Psoas muscle (tissue), 7 donors: ENCODE measurements at regions not wholly inside any gene's neighbourhood (a gene's known extent, or its start where the extent isn't known, plus 50 kb on each side); places are given as distances from the start of the nearest gene placed in this dataset.

Experiments used
- ATAC-seq, 4 donors: fragments of 200-7000 bp; cut with Tn5 transposase; one replicate each; pipeline ENCODE4 v1.9.1; 2020; ENCODE audit warnings: moderate library complexity in 3 of 4, mild to moderate bottlenecking in 2 of 4
- DNase-seq, 2 donors: peaks; one replicate each; pipeline ENCODE4 v3.0.0-alpha.2; 2020
- H3K27ac ChIP-seq: fragments of 200-600 bp; one replicate; pipeline ENCODE4 v1.8.0; 2022
- H3K27me3 ChIP-seq, 3 donors: fragments of 200-600 bp in 1 of 3; one replicate each; pipeline versions ENCODE4 v1.6.1 to v1.8.0; 2013 to 2022; ENCODE audit warnings: low read length in 2 of 3, mild to moderate bottlenecking in 2 of 3, moderate library complexity in 1 of 3; ENCODE audit not compliant: insufficient read depth in 3 of 3
- H3K36me3 ChIP-seq, 2 donors: fragments of 200-600 bp in 1 of 2; one replicate each; pipeline versions ENCODE4 v1.6.1 to v1.8.0; 2013 to 2022; ENCODE audit warnings: low read depth in 1 of 2, mild to moderate bottlenecking in 1 of 2, moderate library complexity in 1 of 2; ENCODE audit not compliant: insufficient read depth in 1 of 2
- H3K4me1 ChIP-seq: fragments of 200-600 bp; one replicate; pipeline ENCODE4 v1.8.0; 2022
- H3K4me3 ChIP-seq: fragments of 200-600 bp; one replicate; pipeline ENCODE4 v1.8.0; 2022; ENCODE audit warnings: mild to moderate bottlenecking
- H3K9me3 ChIP-seq: fragments of 200-600 bp; one replicate; pipeline ENCODE4 v1.8.0; 2022
- CTCF ChIP-seq: fragments of 200-600 bp; IDR thresholded peaks from one replicate; pipeline ENCODE4 v1.8.0; 2022; ENCODE audit warnings: antibody characterized with exemption
- WGBS, 3 donors: extraction: QIAGEN DNeasy Blood & Tissue Kit; methylation state at CpG; one replicate each; pipeline versions ENCODE4 v1.1.6 to v1.1.7; 2013; 5-methylcytosine and 5-hydroxymethylcytosine counted together
- intact Hi-C, 2 donors: fragments of 100-400 bp; cut with DNase I; formaldehyde crosslinking; loops; one replicate each; pipeline versions ENCODE4 v1.11.0 to v1.14.2; 2022
- donor health status: healthy with polysubstance abuse.
- donor health status: DM: no; HTN: no; CAD: no; lungs with moderate emphysema.
- donor health status: Bipolar disorder and iron deficiency.
- donor health status: healthy.
- donor health status: DM: yes; HTN: yes; CAD: no.
- donor health status: DM: no; HTN: no; CAD: no.
- donor health status: DM: yes; HTN: yes; CAD: no.

- intact Hi-C loops, result no loop called here
These were observed 100.6 kb upstream of the KCNJ15 start for GRCh38 chr21:38156200-38156599.

GRCh38 chr21:38159355-38159754, 97.4 kb upstream of the KCNJ15 start:
- 12 to 21% (median 13%) methylated on average over 3 of the region's 3 CpGs for WGBS, 3 donors
- peaks cover 0 to 15% (median 2%) of the 10 kb centered on the region in 3 donors for H3K27me3 ChIP-seq
- no peaks in the 10 kb centered on the region for H3K9me3 ChIP-seq
- no peak overlapping the region for H3K27ac ChIP-seq
- no peaks in the 10 kb centered on the region for H3K4me1 ChIP-seq
- peak in 1 of 2 donors; percentile 35 for DNase-seq
- no peak overlapping the region for H3K4me3 ChIP-seq
- TF ChIP-seq CTCF, result peak; percentile 63
- no peaks in the 10 kb centered on the region for H3K36me3 ChIP-seq
- intact Hi-C loops, result loop anchor here in 1 of 2 donors (1.0 kb wide), 1 partner anchor 193 kb away; no protein-coding TSS in a partner anchor
- ATAC-seq, result no peak

More at GRCh38 chr21:38156200-38156599, 100.6 kb upstream of the KCNJ15 start:
- no peak for DNase-seq
- no peak for ATAC-seq
- Histone ChIP-seq H3K4me1 (no peaks in the 10 kb centered on the region), H3K27me3 (peaks cover 2 to 32% (median 7%) of the 10 kb centered on the region in 3 donors), H3K9me3 (no peaks in the 10 kb centered on the region), H3K27ac (no peak overlapping the region), H3K36me3 (no peaks in the 10 kb centered on the region), H3K4me3 (no peak overlapping the region)
- WGBS, 3 donors, result 29 to 48% (median 36%) methylated on average over 2 of the region's 2 CpGs
- TF ChIP-seq CTCF, result no peak

- Histone ChIP-seq H3K4me3 (no peak overlapping the region), H3K27me3 (peaks cover 0 to 8% (median 0%) of the 10 kb centered on the region in 3 donors), H3K27ac (no peak overlapping the region), H3K9me3 (no peaks in the 10 kb centered on the region), H3K4me1 (no peaks in the 10 kb centered on the region), H3K36me3 (no peaks in the 10 kb centered on the region)
- WGBS, 3 donors, result 24 to 35% (median 31%) methylated on average over 10 of the region's 10 CpGs
- ATAC-seq (no peak), DNase-seq (no peak)
- TF ChIP-seq CTCF, result no peak
- intact Hi-C loops, result no loop called here
These were observed 91.2 kb upstream of the KCNJ15 start for GRCh38 chr21:38165466-38166172.

- 21 to 32% (median 25%) methylated on average over 7 of the region's 7 CpGs for WGBS, 3 donors
- no peak for DNase-seq
- H3K4me1 ChIP-seq, result no peaks in the 10 kb centered on the region
- no peak for ATAC-seq
- H3K9me3 ChIP-seq, result no peaks in the 10 kb centered on the region
- peaks cover 0 to 8% (median 0%) of the 10 kb centered on the region in 3 donors for H3K27me3 ChIP-seq
- H3K27ac ChIP-seq, result no peak overlapping the region
- no peaks in the 10 kb centered on the region for H3K36me3 ChIP-seq
- H3K4me3 ChIP-seq, result no peak overlapping the region
- TF ChIP-seq CTCF, result no peak
- intact Hi-C loops, result no loop called here
These were observed 90.6 kb upstream of the KCNJ15 start for GRCh38 chr21:38166173-38166535.

GRCh38 chr21:38167345-38167744, 89.4 kb upstream of the KCNJ15 start:
- Histone ChIP-seq H3K4me3 (no peak overlapping the region), H3K4me1 (no peaks in the 10 kb centered on the region), H3K27ac (no peak overlapping the region), H3K36me3 (no peaks in the 10 kb centered on the region), H3K27me3 (peaks cover 0 to 8% (median 0%) of the 10 kb centered on the region in 3 donors), H3K9me3 (no peaks in the 10 kb centered on the region)
- ATAC-seq, result no peak
- no peak for DNase-seq
- WGBS, 3 donors, result 82 to 88% (median 85%) methylated on average over 3 of the region's 3 CpGs
- no peak for TF ChIP-seq CTCF
- intact Hi-C loops, result no loop called here
